ENCODE measurements at regions not wholly inside any gene's neighbourhood (a gene's known extent, or its start where the extent isn't known, plus 50 kb on each side); places are given as distances from the start of the nearest gene placed in this dataset.
"Not testable (repeated sequence)": the region's sequence is repeated elsewhere in the genome, so short reads cannot be mapped to it uniquely, and the experiment has no call there.

GRCh38 chr17:62197156-62197555 lies 132.1 kb upstream of the MED13 start:
- DNase-seq (ENCODE audit: low read depth, low spot score): not testable (repeated sequence)

GRCh38 chr17:62196587-62196986 lies 131.5 kb upstream of the MED13 start:
- not testable (repeated sequence) for DNase-seq (ENCODE audit: low read depth, low spot score)

- peak; percentile 27 for DNase-seq (ENCODE audit: low read depth, low spot score)
Measured at GRCh38 chr17:62194401-62194800, 129.3 kb upstream of the MED13 start.

- no peak for DNase-seq (ENCODE audit: low read depth, low spot score)
Measured at GRCh38 chr17:62193249-62193648, 128.2 kb upstream of the MED13 start.

- DNase-seq (ENCODE audit: low read depth, low spot score): no peak
Measured at GRCh38 chr17:62191390-62192361, 126.6 kb upstream of the MED13 start.

GRCh38 chr17:62189377-62189776 lies 124.3 kb upstream of the MED13 start:
- DNase-seq (ENCODE audit: low read depth, low spot score): no peak

- no peak for DNase-seq (ENCODE audit: low read depth, low spot score)
Measured at GRCh38 chr17:62188713-62189112, 123.6 kb upstream of the MED13 start.

GRCh38 chr17:62187681-62188080 lies 122.6 kb upstream of the MED13 start:
- DNase-seq (ENCODE audit: low read depth, low spot score): no peak

GRCh38 chr17:62186841-62187240 lies 121.8 kb upstream of the MED13 start:
- no peak for DNase-seq (ENCODE audit: low read depth, low spot score)

- no peak for DNase-seq (ENCODE audit: low read depth, low spot score)
Measured at GRCh38 chr17:62180772-62181171, 115.7 kb upstream of the MED13 start.

- peak; percentile 58 for DNase-seq (ENCODE audit: low read depth, low spot score)
Measured at GRCh38 chr17:62179525-62180161, 114.6 kb upstream of the MED13 start.

- no peak for DNase-seq (ENCODE audit: low read depth, low spot score)
Measured at GRCh38 chr17:62178579-62178978, 113.5 kb upstream of the MED13 start.

GRCh38 chr17:62172492-62173291 lies 107.6 kb upstream of the MED13 start:
- DNase-seq (ENCODE audit: low read depth, low spot score): no peak

GRCh38 chr17:62167076-62167475 lies 102.0 kb upstream of the MED13 start:
- DNase-seq (ENCODE audit: low read depth, low spot score): no peak

GRCh38 chr17:62164747-62165722 lies 100.0 kb upstream of the MED13 start:
- DNase-seq (ENCODE audit: low read depth, low spot score): no peak

- no peak for DNase-seq (ENCODE audit: low read depth, low spot score)
Measured at GRCh38 chr17:62163847-62164246, 98.8 kb upstream of the MED13 start.

GRCh38 chr17:62162898-62163297 lies 97.8 kb upstream of the MED13 start:
- no peak for DNase-seq (ENCODE audit: low read depth, low spot score)

GRCh38 chr17:62161405-62162148 lies 96.5 kb upstream of the MED13 start:
- DNase-seq (ENCODE audit: low read depth, low spot score): no peak

- DNase-seq (ENCODE audit: low read depth, low spot score): no peak
Measured at GRCh38 chr17:62160816-62161215, 95.7 kb upstream of the MED13 start.

- DNase-seq (ENCODE audit: low read depth, low spot score): no peak
Measured at GRCh38 chr17:62159994-62160393, 94.9 kb upstream of the MED13 start.

All from pulmonary artery endothelial cell (primary cell).